SK-N-SH (cell line): ENCODE measurements at regions not wholly inside any gene's neighbourhood (a gene's known extent, or its start where the extent isn't known, plus 50 kb on each side); places are given as distances from the start of the nearest gene placed in this dataset.

Experiments used
- CTCF ChIA-PET: fragments of 300-600, 350-600 bp; formaldehyde crosslinking; extraction: SDS; loops from one replicate; lab custom pipeline; 2021; lab: Yijun Ruan, JAX
- POLR2A ChIA-PET: fragments of 350-600 bp; sonication (Branson Sonifier 250); formaldehyde crosslinking; extraction: SDS; loops from one replicate; lab custom pipeline; 2020; ENCODE audit warnings: antibody characterized with exemption, inconsistent platforms; lab: Yijun Ruan, JAX
- DNase-seq: peaks from one replicate; pipeline ENCODE4 v3.0.0; 2012
- H2AFZ ChIP-seq: fragments of 200-600 bp; sonication (generic); 2 replicates; pipeline ENCODE4 v1.8.1; 2016; ENCODE audit warnings: antibody characterized with exemption, mild to moderate bottlenecking, low read depth
- H3F3A ChIP-seq: fragments of 200-600 bp; sonication (generic); replicated peaks from 2 replicates; pipeline ENCODE3; 2016; ENCODE audit warnings: antibody characterized with exemption, mild to moderate bottlenecking; ENCODE audit not compliant: insufficient read depth
- H3K27ac ChIP-seq, 2 experiments: fragments of 200-500 bp in 1 of 2; fragments of 200-600 bp in 1 of 2; sonication (Bioruptor generic) in 1 of 2; sonication (generic), shearing (Covaris generic) in 1 of 2; 2 replicates each; pipeline versions ENCODE4 v1.5.1 to v1.6.1; 2014 to 2016; ENCODE audit warnings: low read depth in 2 of 2, inconsistent platforms in 1 of 2, low read length in 1 of 2, mild to moderate bottlenecking in 1 of 2, mixed read lengths in 1 of 2
- H3K27me3 ChIP-seq: fragments of 200-600 bp; sonication (generic), shearing (Covaris generic); 2 replicates; pipeline ENCODE4 v1.6.1; 2016; ENCODE audit warnings: mixed run types; ENCODE audit not compliant: insufficient read depth
- H3K36me3 ChIP-seq, 2 experiments: fragments of 200-500 bp in 1 of 2; fragments of 200-600 bp in 1 of 2; sonication (Bioruptor generic) in 1 of 2; sonication (generic) in 1 of 2; replicated peaks in 1 of 2; 2 replicates each; pipeline versions ENCODE3 to v1.5.1; 2014 to 2016; ENCODE audit warnings: low read length in 1 of 2, mild to moderate bottlenecking in 1 of 2; ENCODE audit not compliant: insufficient read depth in 2 of 2, control insufficient read depth in 1 of 2
- H3K4me1 ChIP-seq, 2 experiments: fragments of 200-500 bp in 1 of 2; fragments of 200-600 bp in 1 of 2; sonication (Bioruptor generic) in 1 of 2; sonication (generic), shearing (Covaris generic) in 1 of 2; 2 replicates each; pipeline versions ENCODE4 v1.5.1 to v1.6.1; 2014 to 2016; ENCODE audit warnings: low read depth in 1 of 2, low read length in 1 of 2, mixed run types in 1 of 2; ENCODE audit not compliant: insufficient read depth in 2 of 2, control insufficient read depth in 1 of 2
- H3K4me2 ChIP-seq: fragments of 200-600 bp; sonication (generic), shearing (Covaris generic); 2 replicates; pipeline ENCODE4 v1.6.1; 2017; ENCODE audit warnings: mixed run types
- H3K4me3 ChIP-seq, 2 experiments: fragments of 200-500 bp in 1 of 2; fragments of 200-600 bp in 1 of 2; sonication (Bioruptor generic) in 1 of 2; sonication (generic), shearing (Covaris generic) in 1 of 2; 2 replicates each; pipeline versions ENCODE4 v1.5.1 to v1.8.1; 2014 to 2016; ENCODE audit warnings: low read depth in 2 of 2, inconsistent platforms in 1 of 2, low read length in 1 of 2, mild to moderate bottlenecking in 1 of 2, mixed read lengths in 1 of 2, moderate library complexity in 1 of 2
- H3K79me2 ChIP-seq: fragments of 200-600 bp; sonication (generic); 2 replicates; pipeline ENCODE4 v1.8.1; 2017; ENCODE audit warnings: mild to moderate bottlenecking; ENCODE audit not compliant: insufficient read depth
- H3K9ac ChIP-seq: fragments of 200-600 bp; sonication (generic); 2 replicates; pipeline ENCODE4 v1.6.1; 2017; ENCODE audit warnings: mixed run types
- H3K9me2 ChIP-seq: fragments of 200-600 bp; sonication (generic); 2 replicates; pipeline ENCODE4 v1.6.1; 2017; ENCODE audit warnings: mixed run types
- H3K9me3 ChIP-seq: fragments of 200-600 bp; sonication (generic); 2 replicates; pipeline ENCODE4 v1.6.1; 2017; ENCODE audit warnings: mixed run types, mild to moderate bottlenecking, moderate library complexity
- H4K20me1 ChIP-seq: fragments of 200-600 bp; sonication (generic); 2 replicates; pipeline ENCODE4 v1.6.1; 2017; ENCODE audit warnings: mild to moderate bottlenecking, mixed run types; ENCODE audit not compliant: insufficient read depth
- CHD2 ChIP-seq: fragments of 150-350 bp; IDR thresholded peaks from 2 replicates; pipeline ENCODE4 v1.6.1; 2018; ENCODE audit warnings: low read length; ENCODE audit not compliant: partially characterized antibody
- CTCF ChIP-seq: fragments of 200-600 bp; sonication (generic); IDR thresholded peaks from 2 replicates; pipeline ENCODE4 v1.6.1; 2017; ENCODE audit warnings: antibody characterized with exemption, mild to moderate bottlenecking, moderate library complexity
- FOXM1 ChIP-seq: IDR thresholded peaks from 2 replicates; pipeline ENCODE4 v1.4.0; 2012; ENCODE audit warnings: low read depth, mild to moderate bottlenecking
- GABPA ChIP-seq: IDR thresholded peaks from 2 replicates; pipeline ENCODE4 v1.4.0; 2012; ENCODE audit warnings: low read depth, mild to moderate bottlenecking
- JUND ChIP-seq: IDR thresholded peaks from 2 replicates; pipeline ENCODE4 v1.4.0; 2012
- NFIC ChIP-seq: IDR thresholded peaks from 2 replicates; pipeline ENCODE4 v1.4.0; 2012; ENCODE audit warnings: borderline replicate concordance
- RAD21 ChIP-seq: IDR thresholded peaks from 2 replicates; pipeline ENCODE4 v1.6.1; 2012; ENCODE audit warnings: mild to moderate bottlenecking, low read length
- RFX5 ChIP-seq: IDR thresholded peaks from 2 replicates; pipeline ENCODE4 v1.6.1; 2012; ENCODE audit warnings: mild to moderate bottlenecking, improper control_type of control experiment, low read length
- TEAD4 ChIP-seq: IDR thresholded peaks from 2 replicates; pipeline ENCODE4 v1.4.0; 2012; ENCODE audit warnings: mild to moderate bottlenecking, borderline replicate concordance; ENCODE audit not compliant: insufficient read depth
- USF2 ChIP-seq: fragments of 150-350 bp; IDR thresholded peaks from 2 replicates; pipeline ENCODE4 v1.6.1; 2017; ENCODE audit warnings: antibody characterized with exemption, low read length, low read depth, borderline replicate concordance
- WGBS: methylation state at CpG from one replicate; pipeline ENCODE4 v1.1.6; 2017; ENCODE audit warnings: low lambda C conversion rate; 5-methylcytosine and 5-hydroxymethylcytosine counted together
- TF ChIP-seq, protein P1 (sequence below): IDR thresholded peaks from 2 replicates; pipeline ENCODE4 v1.4.0; 2012; ENCODE audit warnings: low read depth, borderline replicate concordance
- TF ChIP-seq, protein P2 (sequence below): IDR thresholded peaks from 2 replicates; pipeline ENCODE4; 2012

GRCh38 chr5:18457255-18457654, 823.0 kb downstream of the TAF11L14 start:
- 55% methylated on average over 5 of the region's 5 CpGs for WGBS
- Histone ChIP-seq H4K20me1 (no peaks in the 10 kb centered on the region), H3K79me2 (no peaks in the 10 kb centered on the region), H3K4me2 (no peak overlapping the region), H3K36me3 (no peaks in the 10 kb centered on the region), H3K4me3 (no peak overlapping the region), H3K9me2 (no peaks in the 10 kb centered on the region), H3K4me1 (no peaks in the 10 kb centered on the region), H3K9ac (no peak overlapping the region), H3F3A (no peaks in the 10 kb centered on the region), H3K27me3 (no peaks in the 10 kb centered on the region), H3K27ac (no peak overlapping the region), H3K9me3 (no peaks in the 10 kb centered on the region), H2AFZ (no peak overlapping the region)
- ChIA-PET POLR2A (no interaction called here), CTCF (interaction anchor here (1.0 kb wide), 1 partner anchor 9 kb away, joined by 4 read pairs; no protein-coding TSS in a partner anchor)
- no peak for TF ChIP-seq GABPA
- TF ChIP-seq NFIC, result no peak
- no peak for TF ChIP-seq USF2
- TF ChIP-seq TEAD4, result no peak
- TF ChIP-seq RAD21, result no peak
- TF ChIP-seq JUND, result no peak
- no peak for TF ChIP-seq FOXM1
- TF ChIP-seq, protein P1, sequence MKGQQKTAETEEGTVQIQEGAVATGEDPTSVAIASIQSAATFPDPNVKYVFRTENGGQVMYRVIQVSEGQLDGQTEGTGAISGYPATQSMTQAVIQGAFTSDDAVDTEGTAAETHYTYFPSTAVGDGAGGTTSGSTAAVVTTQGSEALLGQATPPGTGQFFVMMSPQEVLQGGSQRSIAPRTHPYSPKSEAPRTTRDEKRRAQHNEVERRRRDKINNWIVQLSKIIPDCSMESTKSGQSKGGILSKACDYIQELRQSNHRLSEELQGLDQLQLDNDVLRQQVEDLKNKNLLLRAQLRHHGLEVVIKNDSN, result no peak
- no peak for TF ChIP-seq CHD2
- no peak for DNase-seq

GRCh38 chr5:18461766-18462165, 827.5 kb downstream of the TAF11L14 start:
- no peaks in the 10 kb centered on the region for H3K79me2 ChIP-seq
- no peaks in the 10 kb centered on the region for H3F3A ChIP-seq
- no peaks in the 10 kb centered on the region for H3K27me3 ChIP-seq
- TF ChIP-seq CTCF, result no peak
- TF ChIP-seq, protein P2, sequence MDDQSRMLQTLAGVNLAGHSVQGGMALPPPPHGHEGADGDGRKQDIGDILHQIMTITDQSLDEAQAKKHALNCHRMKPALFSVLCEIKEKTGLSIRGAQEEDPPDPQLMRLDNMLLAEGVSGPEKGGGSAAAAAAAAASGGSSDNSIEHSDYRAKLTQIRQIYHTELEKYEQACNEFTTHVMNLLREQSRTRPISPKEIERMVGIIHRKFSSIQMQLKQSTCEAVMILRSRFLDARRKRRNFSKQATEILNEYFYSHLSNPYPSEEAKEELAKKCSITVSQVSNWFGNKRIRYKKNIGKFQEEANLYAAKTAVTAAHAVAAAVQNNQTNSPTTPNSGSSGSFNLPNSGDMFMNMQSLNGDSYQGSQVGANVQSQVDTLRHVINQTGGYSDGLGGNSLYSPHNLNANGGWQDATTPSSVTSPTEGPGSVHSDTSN, result no peak
- no peak for TF ChIP-seq JUND
- TF ChIP-seq RFX5, result no peak
- H3K9me3 ChIP-seq, result no peaks in the 10 kb centered on the region
- CTCF ChIA-PET, result interaction anchor here (1.9 to 2.6 kb wide), 2 partner anchors 236 to 237 kb away, joined by 4 to 11 read pairs; no protein-coding TSS in a partner anchor
- no peak overlapping the region for H2AFZ ChIP-seq
- POLR2A ChIA-PET, result no interaction called here
- no peak overlapping the region for H3K9ac ChIP-seq
- no peaks in the 10 kb centered on the region; a peak in 1 of 4 replicates for H3K4me1 ChIP-seq
- H3K27ac ChIP-seq, result no peak overlapping the region
- H4K20me1 ChIP-seq, result no peaks in the 10 kb centered on the region
- no peak for DNase-seq
- no peak overlapping the region for H3K4me3 ChIP-seq
- H3K4me2 ChIP-seq, result no peak overlapping the region
- WGBS, result 0% methylated on average over 1 of the region's 1 CpG
- no peaks in the 10 kb centered on the region for H3K9me2 ChIP-seq
- H3K36me3 ChIP-seq, result no peaks in the 10 kb centered on the region
